SK-N-SH (cell line): ENCODE measurements at regions not wholly inside any gene's neighbourhood (a gene's known extent, or its start where the extent isn't known, plus 50 kb on each side); places are given as distances from the start of the nearest gene placed in this dataset.

Experiments used
- CTCF ChIA-PET: fragments of 300-600, 350-600 bp; formaldehyde crosslinking; extraction: SDS; loops from one replicate; lab custom pipeline; 2021; lab: Yijun Ruan, JAX
- POLR2A ChIA-PET: fragments of 350-600 bp; sonication (Branson Sonifier 250); formaldehyde crosslinking; extraction: SDS; loops from one replicate; lab custom pipeline; 2020; ENCODE audit warnings: antibody characterized with exemption, inconsistent platforms; lab: Yijun Ruan, JAX
- DNase-seq: peaks from one replicate; pipeline ENCODE4 v3.0.0; 2012
- H2AFZ ChIP-seq: fragments of 200-600 bp; sonication (generic); 2 replicates; pipeline ENCODE4 v1.8.1; 2016; ENCODE audit warnings: antibody characterized with exemption, mild to moderate bottlenecking, low read depth
- H3F3A ChIP-seq: fragments of 200-600 bp; sonication (generic); replicated peaks from 2 replicates; pipeline ENCODE3; 2016; ENCODE audit warnings: antibody characterized with exemption, mild to moderate bottlenecking; ENCODE audit not compliant: insufficient read depth
- H3K27ac ChIP-seq, 2 experiments: fragments of 200-500 bp in 1 of 2; fragments of 200-600 bp in 1 of 2; sonication (Bioruptor generic) in 1 of 2; sonication (generic), shearing (Covaris generic) in 1 of 2; 2 replicates each; pipeline versions ENCODE4 v1.5.1 to v1.6.1; 2014 to 2016; ENCODE audit warnings: low read depth in 2 of 2, inconsistent platforms in 1 of 2, low read length in 1 of 2, mild to moderate bottlenecking in 1 of 2, mixed read lengths in 1 of 2
- H3K27me3 ChIP-seq: fragments of 200-600 bp; sonication (generic), shearing (Covaris generic); 2 replicates; pipeline ENCODE4 v1.6.1; 2016; ENCODE audit warnings: mixed run types; ENCODE audit not compliant: insufficient read depth
- H3K36me3 ChIP-seq, 2 experiments: fragments of 200-500 bp in 1 of 2; fragments of 200-600 bp in 1 of 2; sonication (Bioruptor generic) in 1 of 2; sonication (generic) in 1 of 2; replicated peaks in 1 of 2; 2 replicates each; pipeline versions ENCODE3 to v1.5.1; 2014 to 2016; ENCODE audit warnings: low read length in 1 of 2, mild to moderate bottlenecking in 1 of 2; ENCODE audit not compliant: insufficient read depth in 2 of 2, control insufficient read depth in 1 of 2
- H3K4me1 ChIP-seq, 2 experiments: fragments of 200-500 bp in 1 of 2; fragments of 200-600 bp in 1 of 2; sonication (Bioruptor generic) in 1 of 2; sonication (generic), shearing (Covaris generic) in 1 of 2; 2 replicates each; pipeline versions ENCODE4 v1.5.1 to v1.6.1; 2014 to 2016; ENCODE audit warnings: low read depth in 1 of 2, low read length in 1 of 2, mixed run types in 1 of 2; ENCODE audit not compliant: insufficient read depth in 2 of 2, control insufficient read depth in 1 of 2
- H3K4me2 ChIP-seq: fragments of 200-600 bp; sonication (generic), shearing (Covaris generic); 2 replicates; pipeline ENCODE4 v1.6.1; 2017; ENCODE audit warnings: mixed run types
- H3K4me3 ChIP-seq, 2 experiments: fragments of 200-500 bp in 1 of 2; fragments of 200-600 bp in 1 of 2; sonication (Bioruptor generic) in 1 of 2; sonication (generic), shearing (Covaris generic) in 1 of 2; 2 replicates each; pipeline versions ENCODE4 v1.5.1 to v1.8.1; 2014 to 2016; ENCODE audit warnings: low read depth in 2 of 2, inconsistent platforms in 1 of 2, low read length in 1 of 2, mild to moderate bottlenecking in 1 of 2, mixed read lengths in 1 of 2, moderate library complexity in 1 of 2
- H3K79me2 ChIP-seq: fragments of 200-600 bp; sonication (generic); 2 replicates; pipeline ENCODE4 v1.8.1; 2017; ENCODE audit warnings: mild to moderate bottlenecking; ENCODE audit not compliant: insufficient read depth
- H3K9ac ChIP-seq: fragments of 200-600 bp; sonication (generic); 2 replicates; pipeline ENCODE4 v1.6.1; 2017; ENCODE audit warnings: mixed run types
- H3K9me2 ChIP-seq: fragments of 200-600 bp; sonication (generic); 2 replicates; pipeline ENCODE4 v1.6.1; 2017; ENCODE audit warnings: mixed run types
- H3K9me3 ChIP-seq: fragments of 200-600 bp; sonication (generic); 2 replicates; pipeline ENCODE4 v1.6.1; 2017; ENCODE audit warnings: mixed run types, mild to moderate bottlenecking, moderate library complexity
- H4K20me1 ChIP-seq: fragments of 200-600 bp; sonication (generic); 2 replicates; pipeline ENCODE4 v1.6.1; 2017; ENCODE audit warnings: mild to moderate bottlenecking, mixed run types; ENCODE audit not compliant: insufficient read depth
- CHD2 ChIP-seq: fragments of 150-350 bp; IDR thresholded peaks from 2 replicates; pipeline ENCODE4 v1.6.1; 2018; ENCODE audit warnings: low read length; ENCODE audit not compliant: partially characterized antibody
- FOSL2 ChIP-seq: IDR thresholded peaks from 2 replicates; pipeline ENCODE4 v1.4.0; 2012; ENCODE audit warnings: low read depth, mild to moderate bottlenecking, moderate library complexity, borderline replicate concordance
- FOXM1 ChIP-seq: IDR thresholded peaks from 2 replicates; pipeline ENCODE4 v1.4.0; 2012; ENCODE audit warnings: low read depth, mild to moderate bottlenecking
- GABPA ChIP-seq: IDR thresholded peaks from 2 replicates; pipeline ENCODE4 v1.4.0; 2012; ENCODE audit warnings: low read depth, mild to moderate bottlenecking
- IRF3 ChIP-seq: fragments of 150-350 bp; IDR thresholded peaks from 2 replicates; pipeline ENCODE4 v1.6.1; 2016; ENCODE audit warnings: mild to moderate bottlenecking, low read depth, low read length
- MEF2A ChIP-seq: IDR thresholded peaks from 2 replicates; pipeline ENCODE4 v1.4.0; 2012; ENCODE audit warnings: low read depth, borderline replicate concordance
- MXI1 ChIP-seq: IDR thresholded peaks from 2 replicates; pipeline ENCODE4 v1.6.1; 2012; ENCODE audit warnings: mild to moderate bottlenecking, low read depth, low read length, improper control_type of control experiment
- NRF1 ChIP-seq: IDR thresholded peaks from 2 replicates; pipeline ENCODE4 v1.6.1; 2012; ENCODE audit warnings: low read depth, mild to moderate bottlenecking, low read length
- PBX3 ChIP-seq: IDR thresholded peaks from 2 replicates; pipeline ENCODE4; 2012
- POLR2AphosphoS5 ChIP-seq: IDR thresholded peaks from 2 replicates; pipeline ENCODE4 v1.6.1; 2012; ENCODE audit warnings: low read depth, low read length
- SIN3A ChIP-seq: IDR thresholded peaks from 2 replicates; pipeline ENCODE4 v1.6.1; 2012; ENCODE audit warnings: low read depth, mild to moderate bottlenecking, low read length, moderate library complexity, borderline replicate concordance
- SMC3 ChIP-seq: IDR thresholded peaks from 2 replicates; pipeline ENCODE4 v1.6.1; 2012; ENCODE audit warnings: low read depth, low read length, improper control_type of control experiment
- TCF12 ChIP-seq: IDR thresholded peaks from 2 replicates; pipeline ENCODE4 v1.4.0; 2012
- USF1 ChIP-seq: IDR thresholded peaks from 2 replicates; pipeline ENCODE4 v1.4.0; 2012; ENCODE audit warnings: low read depth, borderline replicate concordance
- ZBTB33 ChIP-seq: IDR thresholded peaks from 2 replicates; pipeline ENCODE4 v1.4.0; 2012; ENCODE audit warnings: low read depth, borderline replicate concordance
- WGBS: methylation state at CpG from one replicate; pipeline ENCODE4 v1.1.6; 2017; ENCODE audit warnings: low lambda C conversion rate; 5-methylcytosine and 5-hydroxymethylcytosine counted together

- POLR2A ChIA-PET: no interaction called here
- WGBS: 32% methylated on average over 3 of the region's 3 CpGs
- TF ChIP-seq ZBTB33: no peak
- TF ChIP-seq FOXM1: no peak
- no peak for TF ChIP-seq TCF12
- TF ChIP-seq SMC3: no peak
- TF ChIP-seq GABPA: no peak
- no peak for TF ChIP-seq NRF1
- TF ChIP-seq MEF2A: no peak
- no peak for TF ChIP-seq FOSL2
- TF ChIP-seq SIN3A: no peak
- TF ChIP-seq POLR2AphosphoS5: no peak
- no peak for TF ChIP-seq USF1
- TF ChIP-seq MXI1: no peak
- TF ChIP-seq CHD2: no peak
- TF ChIP-seq PBX3: no peak
- no peak for TF ChIP-seq IRF3
- H2AFZ ChIP-seq: no peak overlapping the region
- no peak overlapping the region for H3K27ac ChIP-seq
- no peaks in the 10 kb centered on the region for H3K27me3 ChIP-seq
- H3K9me2 ChIP-seq: no peaks in the 10 kb centered on the region; the same call in 1 of the 2 replicates
- H3F3A ChIP-seq: no peaks in the 10 kb centered on the region
- no peak overlapping the region for H3K4me2 ChIP-seq
- H3K9me3 ChIP-seq: peaks cover 3% of the 10 kb centered on the region; the same call in 1 of the 2 replicates
- no peak overlapping the region for H3K9ac ChIP-seq
- no peaks in the 10 kb centered on the region for H3K36me3 ChIP-seq
- no peak overlapping the region for H3K4me3 ChIP-seq
- CTCF ChIA-PET: no interaction called here
- no peaks in the 10 kb centered on the region; the same call in 1 of the 2 replicates for H3K79me2 ChIP-seq
- no peak for DNase-seq
- H3K4me1 ChIP-seq: no peaks in the 10 kb centered on the region
- no peaks in the 10 kb centered on the region for H4K20me1 ChIP-seq
Measured at GRCh38 chr6:67496191-67496590, 1138.9 kb upstream of the ADGRB3 start.
